ENCODE measurements at regions not wholly inside any gene's neighbourhood (a gene's known extent, or its start where the extent isn't known, plus 50 kb on each side); places are given as distances from the start of the nearest gene placed in this dataset.
A peak's percentile ranks its signal among the peaks of the same experiment; 100 is the strongest.

DNA sequence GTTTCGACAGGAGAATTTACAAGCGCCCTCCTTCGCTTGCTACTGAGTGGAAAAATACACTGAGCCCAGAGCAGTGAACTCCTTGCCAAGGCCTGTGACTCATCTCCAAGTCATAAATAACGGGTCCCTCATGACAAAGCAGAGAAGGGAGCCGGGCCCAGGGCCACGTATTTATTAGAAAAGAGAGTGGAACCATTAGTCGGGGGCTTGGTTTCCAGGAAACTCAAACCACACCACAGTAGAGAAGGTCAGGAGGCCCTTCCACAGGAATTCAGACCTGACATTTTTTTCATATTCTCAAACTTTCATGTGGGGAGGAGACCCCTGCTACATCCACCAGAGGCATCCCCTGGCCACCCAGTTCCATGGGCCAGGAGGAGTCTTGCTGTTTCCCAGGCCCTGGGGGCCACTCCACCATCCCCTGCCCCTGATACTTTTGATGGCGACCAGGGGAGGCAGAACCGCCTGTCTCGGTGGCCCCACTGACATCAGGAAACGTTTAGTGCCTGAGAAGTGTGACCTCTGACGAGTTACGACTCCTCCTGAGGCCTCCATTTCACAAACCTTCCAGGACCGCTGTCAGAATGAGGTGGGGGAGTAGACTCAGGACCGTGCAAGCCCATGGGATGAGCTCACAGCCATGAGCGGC lies 289.7 kb downstream of the DYSF start:
- TF ChIP-seq, protein P1, sequence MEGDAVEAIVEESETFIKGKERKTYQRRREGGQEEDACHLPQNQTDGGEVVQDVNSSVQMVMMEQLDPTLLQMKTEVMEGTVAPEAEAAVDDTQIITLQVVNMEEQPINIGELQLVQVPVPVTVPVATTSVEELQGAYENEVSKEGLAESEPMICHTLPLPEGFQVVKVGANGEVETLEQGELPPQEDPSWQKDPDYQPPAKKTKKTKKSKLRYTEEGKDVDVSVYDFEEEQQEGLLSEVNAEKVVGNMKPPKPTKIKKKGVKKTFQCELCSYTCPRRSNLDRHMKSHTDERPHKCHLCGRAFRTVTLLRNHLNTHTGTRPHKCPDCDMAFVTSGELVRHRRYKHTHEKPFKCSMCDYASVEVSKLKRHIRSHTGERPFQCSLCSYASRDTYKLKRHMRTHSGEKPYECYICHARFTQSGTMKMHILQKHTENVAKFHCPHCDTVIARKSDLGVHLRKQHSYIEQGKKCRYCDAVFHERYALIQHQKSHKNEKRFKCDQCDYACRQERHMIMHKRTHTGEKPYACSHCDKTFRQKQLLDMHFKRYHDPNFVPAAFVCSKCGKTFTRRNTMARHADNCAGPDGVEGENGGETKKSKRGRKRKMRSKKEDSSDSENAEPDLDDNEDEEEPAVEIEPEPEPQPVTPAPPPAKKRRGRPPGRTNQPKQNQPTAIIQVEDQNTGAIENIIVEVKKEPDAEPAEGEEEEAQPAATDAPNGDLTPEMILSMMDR (IDR thresholded peaks at IDR 0.05; ENCODE audit: insufficient read depth, low read length, poor library complexity, severe bottlenecking) = no peak
- no peaks in the 10 kb centered on the region for H3K36me3 ChIP-seq (ENCODE audit: control insufficient read depth, insufficient read depth, low read length)
- DNase-seq (ENCODE audit: low read depth) = peak; percentile 64
- H3K27me3 ChIP-seq (ENCODE audit: control insufficient read depth, insufficient read depth, low read length) = no peaks in the 10 kb centered on the region
- no peak overlapping the region for H3K4me3 ChIP-seq (ENCODE audit: low read depth, low read length)

DNA sequence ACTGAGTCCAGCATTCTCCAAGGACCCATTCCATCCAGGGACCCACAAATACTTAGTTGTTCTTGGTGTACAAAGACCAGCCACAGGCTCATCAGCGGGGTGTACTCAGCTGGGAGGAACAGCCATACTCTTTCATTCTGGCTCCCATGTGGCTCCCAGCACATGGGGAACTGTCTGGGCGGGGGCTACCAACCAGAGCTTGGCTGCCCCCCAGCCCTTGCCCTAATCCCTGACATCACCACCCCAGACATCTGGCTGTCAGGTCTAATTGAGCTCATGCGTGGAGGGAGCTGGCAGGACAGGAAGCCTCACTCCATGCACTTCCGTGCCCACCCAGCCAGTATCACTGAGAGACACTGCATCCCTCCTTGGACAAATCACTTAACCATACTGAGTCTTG lies 283.6 kb downstream of the DYSF start:
- DNase-seq (ENCODE audit: low read depth) = no peak
- no peak overlapping the region for H3K4me3 ChIP-seq (ENCODE audit: low read depth, low read length)
- peaks cover 7% of the 10 kb centered on the region for H3K27me3 ChIP-seq (ENCODE audit: control insufficient read depth, insufficient read depth, low read length)

DNA sequence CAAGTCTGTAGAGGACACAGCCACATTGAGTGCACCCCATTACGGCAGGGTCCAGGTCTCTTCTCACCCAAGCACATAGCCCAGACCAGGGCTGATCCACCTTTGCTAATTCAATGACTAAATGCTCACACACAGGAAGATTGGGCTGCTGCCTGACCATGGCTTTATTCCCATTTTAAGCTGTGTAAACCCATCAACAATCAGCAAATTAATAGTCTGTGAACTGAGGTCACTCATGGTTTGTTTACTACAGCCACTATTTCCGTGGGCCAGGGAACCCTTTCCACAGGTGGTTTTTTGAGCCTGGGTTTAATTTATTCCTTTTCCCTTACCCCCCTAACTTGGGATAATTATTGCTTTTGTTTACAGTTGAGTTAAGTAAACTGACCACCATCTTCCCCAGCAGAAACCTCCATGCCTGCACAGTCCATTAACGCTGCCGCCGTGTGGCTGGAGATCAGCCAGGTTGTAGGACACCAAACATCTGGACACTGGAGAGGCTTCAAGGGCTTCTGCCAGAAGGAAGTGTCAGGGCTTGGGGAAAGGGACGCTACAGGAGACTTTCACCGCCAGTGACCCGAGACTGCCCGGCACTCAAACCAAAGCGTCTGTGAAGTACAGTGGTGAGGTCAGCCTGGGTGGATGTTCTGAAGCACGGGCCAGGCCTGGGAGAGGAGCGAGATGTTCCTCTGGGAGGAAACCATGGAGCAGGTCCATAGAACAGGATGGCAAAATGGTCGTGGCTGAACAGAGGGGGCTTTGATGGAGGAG lies 282.9 kb downstream of the DYSF start:
- TF ChIP-seq, protein P1 (IDR thresholded peaks at IDR 0.05; ENCODE audit: insufficient read depth, low read length, poor library complexity, severe bottlenecking) = no peak

More for the DNA sequence above, 283.6 kb downstream of the DYSF start:
- H3K36me3 ChIP-seq (ENCODE audit: control insufficient read depth, insufficient read depth, low read length) = no peaks in the 10 kb centered on the region
- TF ChIP-seq, protein P1 (IDR thresholded peaks at IDR 0.05; ENCODE audit: insufficient read depth, low read length, poor library complexity, severe bottlenecking) = no peak

More for the DNA sequence above, 282.9 kb downstream of the DYSF start:
- H3K36me3 ChIP-seq (ENCODE audit: control insufficient read depth, insufficient read depth, low read length) = no peaks in the 10 kb centered on the region
- no peak overlapping the region for H3K4me3 ChIP-seq (ENCODE audit: low read depth, low read length)
- H3K27me3 ChIP-seq (ENCODE audit: control insufficient read depth, insufficient read depth, low read length) = peaks cover 7% of the 10 kb centered on the region
- no peak for DNase-seq (ENCODE audit: low read depth)
